ENCODE measurements at regions not wholly inside any gene's neighbourhood (a gene's known extent, or its start where the extent isn't known, plus 50 kb on each side); places are given as distances from the start of the nearest gene placed in this dataset.

- TF ChIP-seq EP300 (IDR thresholded peaks at IDR 0.05): no peak
- no peak for TF ChIP-seq CTCF (IDR thresholded peaks at IDR 0.05)
- TF ChIP-seq POLR2A (IDR thresholded peaks at IDR 0.05): no peak
- Histone ChIP-seq H3K4me3 (no peak overlapping the region), H3K27me3 (no peaks in the 10 kb centered on the region), H3K9me3 (peaks cover 0 to 18% (median 0%) of the 10 kb centered on the region in 4 donors), H3K27ac (no peak overlapping the region), H3K4me1 (no peaks in the 10 kb centered on the region), H3K36me3 (no peaks in the 10 kb centered on the region)
- 80 to 84% methylated on average over 4 of the region's 4 CpGs for WGBS, 2 donors
- DNase-seq (ENCODE audit: low spot score in 2 of 2): no peak
These were observed 244.9 kb downstream of the DHX35 start for GRCh38 chr20:39206899-39207564.

- H3K27me3 ChIP-seq: no peaks in the 10 kb centered on the region
- no peak for DNase-seq (ENCODE audit: low spot score in 2 of 2)
- no peaks in the 10 kb centered on the region for H3K36me3 ChIP-seq
- TF ChIP-seq CTCF (IDR thresholded peaks at IDR 0.05): no peak
- no peak for TF ChIP-seq EP300 (IDR thresholded peaks at IDR 0.05)
- TF ChIP-seq POLR2A (IDR thresholded peaks at IDR 0.05): no peak
- H3K9me3 ChIP-seq: peaks cover 0 to 9% (median 0%) of the 10 kb centered on the region in 4 donors
- no peak overlapping the region for H3K27ac ChIP-seq
- no peaks in the 10 kb centered on the region for H3K4me1 ChIP-seq
- 41 to 55% methylated on average over 8 of the region's 8 CpGs for WGBS, 2 donors
- no peak overlapping the region for H3K4me3 ChIP-seq
These were observed 233.5 kb downstream of the DHX35 start for GRCh38 chr20:39195582-39196021.

GRCh38 chr20:39190666-39191570 lies 228.8 kb downstream of the DHX35 start:
- no peak overlapping the region for H3K27ac ChIP-seq
- no peak for DNase-seq (ENCODE audit: low spot score in 2 of 2)
- no peaks in the 10 kb centered on the region for H3K4me1 ChIP-seq
- TF ChIP-seq CTCF (IDR thresholded peaks at IDR 0.05): no peak
- TF ChIP-seq POLR2A (IDR thresholded peaks at IDR 0.05): no peak
- TF ChIP-seq EP300 (IDR thresholded peaks at IDR 0.05): no peak
- no peaks in the 10 kb centered on the region for H3K27me3 ChIP-seq
- H3K9me3 ChIP-seq: peaks cover 0 to 3% (median 0%) of the 10 kb centered on the region in 4 donors
- WGBS, 2 donors: 77 to 93% methylated on average over 10 to 11 of the region's 12 CpGs
- no peaks in the 10 kb centered on the region for H3K36me3 ChIP-seq
- H3K4me3 ChIP-seq: no peak overlapping the region

GRCh38 chr20:39188266-39188765 lies 226.2 kb downstream of the DHX35 start:
- Histone ChIP-seq H3K9me3 (peaks cover 0 to 25% (median 2%) of the 10 kb centered on the region in 4 donors), H3K27ac (no peak overlapping the region), H3K27me3 (no peaks in the 10 kb centered on the region), H3K4me1 (no peaks in the 10 kb centered on the region), H3K4me3 (no peak overlapping the region), H3K36me3 (no peaks in the 10 kb centered on the region)
- DNase-seq (ENCODE audit: low spot score in 2 of 2): no peak
- TF ChIP-seq CTCF (IDR thresholded peaks at IDR 0.05) (no peak), EP300 (IDR thresholded peaks at IDR 0.05) (no peak), POLR2A (IDR thresholded peaks at IDR 0.05) (no peak)

- Histone ChIP-seq H3K27ac (no peak overlapping the region), H3K4me1 (no peaks in the 10 kb centered on the region), H3K4me3 (no peak overlapping the region), H3K27me3 (no peaks in the 10 kb centered on the region), H3K36me3 (no peaks in the 10 kb centered on the region), H3K9me3 (peaks cover 0 to 25% (median 2%) of the 10 kb centered on the region in 4 donors)
- no peak for TF ChIP-seq CTCF (IDR thresholded peaks at IDR 0.05)
- no peak for TF ChIP-seq POLR2A (IDR thresholded peaks at IDR 0.05)
- no peak for TF ChIP-seq EP300 (IDR thresholded peaks at IDR 0.05)
- 47% methylated on average over 2 of the region's 2 CpGs for WGBS, 2 donors
- DNase-seq (ENCODE audit: low spot score in 2 of 2): no peak
These were observed 219.3 kb downstream of the DHX35 start for GRCh38 chr20:39181490-39181889.

Data from tibial nerve (tissue), 4 donors.